ENCODE measurements at regions not wholly inside any gene's neighbourhood (a gene's known extent, or its start where the extent isn't known, plus 50 kb on each side); places are given as distances from the start of the nearest gene placed in this dataset.

DNA sequence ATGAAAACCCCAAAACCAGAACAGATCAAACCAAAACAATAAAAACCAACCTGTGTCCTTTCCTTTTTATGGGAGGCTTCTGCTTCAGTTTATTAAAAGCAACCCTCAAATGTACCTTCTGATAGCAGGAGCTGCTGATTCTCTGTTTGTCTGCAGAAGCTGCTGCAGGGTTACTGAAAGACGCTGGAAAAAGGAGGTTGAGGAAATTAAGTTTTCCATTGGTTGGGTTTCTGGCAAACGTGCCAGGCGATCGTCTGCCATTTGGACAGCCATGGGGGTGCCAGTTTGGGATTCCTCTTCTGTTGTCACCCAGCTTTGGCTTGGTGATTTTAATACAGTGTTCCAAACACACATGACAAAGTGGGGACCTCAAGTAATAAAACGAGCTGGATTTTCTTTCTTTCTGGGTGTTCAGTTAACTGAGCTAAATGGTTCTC, 185.4 kb upstream of the ZFHX3 start:
- TF ChIP-seq CEBPB (IDR thresholded peaks at IDR 0.05; ENCODE audit: low read depth, low read length), result no peak
- TF ChIP-seq, protein P1, sequence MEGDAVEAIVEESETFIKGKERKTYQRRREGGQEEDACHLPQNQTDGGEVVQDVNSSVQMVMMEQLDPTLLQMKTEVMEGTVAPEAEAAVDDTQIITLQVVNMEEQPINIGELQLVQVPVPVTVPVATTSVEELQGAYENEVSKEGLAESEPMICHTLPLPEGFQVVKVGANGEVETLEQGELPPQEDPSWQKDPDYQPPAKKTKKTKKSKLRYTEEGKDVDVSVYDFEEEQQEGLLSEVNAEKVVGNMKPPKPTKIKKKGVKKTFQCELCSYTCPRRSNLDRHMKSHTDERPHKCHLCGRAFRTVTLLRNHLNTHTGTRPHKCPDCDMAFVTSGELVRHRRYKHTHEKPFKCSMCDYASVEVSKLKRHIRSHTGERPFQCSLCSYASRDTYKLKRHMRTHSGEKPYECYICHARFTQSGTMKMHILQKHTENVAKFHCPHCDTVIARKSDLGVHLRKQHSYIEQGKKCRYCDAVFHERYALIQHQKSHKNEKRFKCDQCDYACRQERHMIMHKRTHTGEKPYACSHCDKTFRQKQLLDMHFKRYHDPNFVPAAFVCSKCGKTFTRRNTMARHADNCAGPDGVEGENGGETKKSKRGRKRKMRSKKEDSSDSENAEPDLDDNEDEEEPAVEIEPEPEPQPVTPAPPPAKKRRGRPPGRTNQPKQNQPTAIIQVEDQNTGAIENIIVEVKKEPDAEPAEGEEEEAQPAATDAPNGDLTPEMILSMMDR (IDR thresholded peaks at IDR 0.05; ENCODE audit: control extremely low read depth in 1 of 3, insufficient read depth in 1 of 3, low read depth in 1 of 3, low read length in 3 of 3), result no peak
- TF ChIP-seq POLR2AphosphoS5 (IDR thresholded peaks at IDR 0.05; ENCODE audit: low read depth, low read length), result no peak
- TF ChIP-seq KDM4A (IDR thresholded peaks at IDR 0.05; ENCODE audit: low read depth, low read length, severe bottlenecking), result no peak
- TF ChIP-seq, protein P2, sequence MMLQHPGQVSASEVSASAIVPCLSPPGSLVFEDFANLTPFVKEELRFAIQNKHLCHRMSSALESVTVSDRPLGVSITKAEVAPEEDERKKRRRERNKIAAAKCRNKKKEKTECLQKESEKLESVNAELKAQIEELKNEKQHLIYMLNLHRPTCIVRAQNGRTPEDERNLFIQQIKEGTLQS (IDR thresholded peaks at IDR 0.05; ENCODE audit: insufficient read depth, low read depth, low read length), result no peak
- TF ChIP-seq POLR2A (IDR thresholded peaks at IDR 0.05; ENCODE audit: control extremely low read depth in 1 of 2, low read depth in 2 of 2, low read length in 2 of 2), result no peak
- no peak for TF ChIP-seq EP300 (IDR thresholded peaks at IDR 0.05; ENCODE audit: borderline replicate concordance in 1 of 2, low read depth in 2 of 2, low read length in 2 of 2)
- TF ChIP-seq TEAD4 (IDR thresholded peaks at IDR 0.05; ENCODE audit: low read depth, low read length), result no peak
- TF ChIP-seq HDAC2 (IDR thresholded peaks at IDR 0.05; ENCODE audit: borderline replicate concordance in 1 of 2, low read depth in 2 of 2, low read length in 2 of 2), result no peak

All from H1 (cell line).